WTC11 (cell line): ENCODE measurements at regions not wholly inside any gene's neighbourhood (a gene's known extent, or its start where the extent isn't known, plus 50 kb on each side); places are given as distances from the start of the nearest gene placed in this dataset.

ENCODE experiments used
- ATAC-seq: fragments of 200-7000 bp; cut with Tn5 transposase; 2 replicates; pipeline ENCODE4 v1.10.0; 2021; ENCODE audit warnings: mild to moderate bottlenecking, moderate library complexity
- CTCF ChIA-PET: fragments of 300-600 bp; sonication (Branson Sonifier 250); formaldehyde crosslinking; loops from one replicate; lab custom pipeline; 2021; ENCODE audit warnings: antibody characterized with exemption; lab: Charles Lee
- POLR2A ChIA-PET: fragments of 350-600 bp; sonication (Branson Sonifier 250); formaldehyde crosslinking; loops from one replicate; lab custom pipeline; 2021; ENCODE audit warnings: antibody characterized with exemption; lab: Charles Lee
- DNase-seq: peaks from one replicate; pipeline ENCODE4 v3.0.0; 2021; ENCODE audit warnings: low spot score
- H3K27ac Mint-ChIP-seq: 2 replicates; pipeline ENCODE4 v1.8.0; 2021; ENCODE audit warnings: mixed read lengths
- H3K27me3 Mint-ChIP-seq: 2 replicates; pipeline ENCODE4 v1.8.0; 2021; ENCODE audit warnings: low read depth, mild to moderate bottlenecking, moderate library complexity, mixed read lengths
- H3K36me3 Mint-ChIP-seq: 2 replicates; pipeline ENCODE4 v1.8.0; 2021; ENCODE audit warnings: mixed read lengths
- H3K4me1 Mint-ChIP-seq: 2 replicates; pipeline ENCODE4 v1.8.0; 2022; ENCODE audit warnings: mixed read lengths
- H3K4me3 Mint-ChIP-seq: 2 replicates; pipeline ENCODE4 v1.8.0; 2021; ENCODE audit warnings: mild to moderate bottlenecking, moderate library complexity, mixed read lengths
- H3K9me3 Mint-ChIP-seq: 2 replicates; pipeline ENCODE4 v1.8.0; 2021; ENCODE audit warnings: mixed read lengths
- FOXJ3 ChIP-seq: sonication (generic); formaldehyde crosslinking; IDR thresholded peaks from 2 replicates; pipeline ENCODE4 v1.9.0; 2021; ENCODE audit warnings: missing genetic modification reagents, mild to moderate bottlenecking, borderline replicate concordance
- GTF2I ChIP-seq: fragments of 250-450 bp; sonication (Bioruptor Pico); conservative IDR thresholded peaks from 2 replicates; pipeline ENCODE4 v1.4.0; 2021; ENCODE audit warnings: mild to moderate bottlenecking
- HMGA2 ChIP-seq: fragments of 250-450 bp; sonication (Bioruptor Pico); IDR thresholded peaks from 2 replicates; pipeline ENCODE4 v1.4.0; 2021; ENCODE audit warnings: mild to moderate bottlenecking, moderate library complexity
- MXD4 ChIP-seq: fragments of 250-450 bp; sonication (Bioruptor Pico); IDR thresholded peaks from 2 replicates; pipeline ENCODE4 v1.8.0; 2021; ENCODE audit warnings: mild to moderate bottlenecking, moderate library complexity, borderline replicate concordance
- NFE2L1 ChIP-seq: sonication (generic); formaldehyde crosslinking; IDR thresholded peaks from 2 replicates; pipeline ENCODE4 v1.8.1; 2023; ENCODE audit warnings: missing genetic modification reagents
- NR1H2 ChIP-seq: sonication (generic); formaldehyde crosslinking; IDR thresholded peaks from 2 replicates; pipeline ENCODE4 v1.9.0; 2021; ENCODE audit warnings: mild to moderate bottlenecking, moderate library complexity, missing genetic modification reagents
- SMAD4 ChIP-seq: sonication (generic); formaldehyde crosslinking; IDR thresholded peaks from 2 replicates; pipeline ENCODE4 v1.8.0; 2022; ENCODE audit warnings: mild to moderate bottlenecking, missing genetic modification reagents
- SP1 ChIP-seq: sonication (generic); formaldehyde crosslinking; conservative IDR thresholded peaks from 2 replicates; pipeline ENCODE4 v1.8.1; 2022; ENCODE audit warnings: missing genetic modification reagents
- TCF7 ChIP-seq: sonication (generic); formaldehyde crosslinking; IDR thresholded peaks from 2 replicates; pipeline ENCODE4 v1.8.0; 2022; ENCODE audit warnings: mild to moderate bottlenecking, low read depth, missing genetic modification reagents, moderate library complexity
- ZNF138 ChIP-seq: sonication (generic); formaldehyde crosslinking; conservative IDR thresholded peaks from 2 replicates; pipeline ENCODE4 v1.8.1; 2022; ENCODE audit warnings: mild to moderate bottlenecking, moderate library complexity, missing genetic modification reagents
- ZNF396 ChIP-seq: fragments of 250-450 bp; sonication (Bioruptor Pico); IDR thresholded peaks from 2 replicates; pipeline ENCODE4 v1.8.0; 2021; ENCODE audit warnings: mild to moderate bottlenecking, moderate library complexity, borderline replicate concordance
- TF ChIP-seq, protein P1 (sequence below): fragments of 200-600 bp; IDR thresholded peaks from 2 replicates; pipeline ENCODE4 v1.8.0; 2022; ENCODE audit warnings: antibody characterized with exemption
- TF ChIP-seq, protein P2 (sequence below): sonication (generic); formaldehyde crosslinking; conservative IDR thresholded peaks from 2 replicates; pipeline ENCODE4 v1.8.1; 2022; ENCODE audit warnings: mild to moderate bottlenecking, missing genetic modification reagents
- TF ChIP-seq, protein P3 (sequence below): sonication (generic); formaldehyde crosslinking; IDR thresholded peaks from 2 replicates; pipeline ENCODE4 v1.8.1; 2023; ENCODE audit warnings: mild to moderate bottlenecking, missing genetic modification reagents, borderline replicate concordance
- TF ChIP-seq, protein P4 (sequence below): sonication (generic); formaldehyde crosslinking; IDR thresholded peaks from 2 replicates; pipeline ENCODE4 v1.8.0; 2023; ENCODE audit warnings: missing genetic modification reagents, mild to moderate bottlenecking, borderline replicate concordance
- TF ChIP-seq, protein P5 (sequence below): fragments of 250-450 bp; sonication (Bioruptor Pico); IDR thresholded peaks from 2 replicates; pipeline ENCODE4 v1.9.0; 2021; ENCODE audit warnings: mild to moderate bottlenecking
- TF ChIP-seq, protein P6 (sequence below): fragments of 250-450 bp; sonication (Bioruptor Pico); IDR thresholded peaks from 2 replicates; pipeline ENCODE4 v2.1.2; 2022; ENCODE audit warnings: mild to moderate bottlenecking, moderate library complexity

DNA sequence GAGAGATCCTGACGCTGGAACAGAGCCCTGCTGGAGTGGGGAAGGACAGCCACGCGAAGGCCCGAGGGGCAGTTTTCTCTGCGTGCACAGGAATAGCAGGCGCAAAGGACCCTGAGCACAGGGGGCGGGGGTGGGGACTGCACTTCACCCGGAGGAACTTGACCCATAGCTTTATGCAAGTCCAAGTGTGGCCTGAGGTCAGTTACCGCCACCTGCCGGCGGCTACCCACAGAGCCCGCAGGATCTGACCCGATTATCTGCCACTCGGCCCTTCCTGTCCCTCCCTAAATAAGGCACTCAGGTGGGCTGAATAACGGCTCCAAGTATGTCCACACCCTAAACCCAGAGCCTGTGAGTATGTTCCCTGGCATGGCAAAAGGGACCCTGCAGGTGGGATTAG lies 65.4 kb upstream of the FCN1 start:
- TF ChIP-seq, protein P1, sequence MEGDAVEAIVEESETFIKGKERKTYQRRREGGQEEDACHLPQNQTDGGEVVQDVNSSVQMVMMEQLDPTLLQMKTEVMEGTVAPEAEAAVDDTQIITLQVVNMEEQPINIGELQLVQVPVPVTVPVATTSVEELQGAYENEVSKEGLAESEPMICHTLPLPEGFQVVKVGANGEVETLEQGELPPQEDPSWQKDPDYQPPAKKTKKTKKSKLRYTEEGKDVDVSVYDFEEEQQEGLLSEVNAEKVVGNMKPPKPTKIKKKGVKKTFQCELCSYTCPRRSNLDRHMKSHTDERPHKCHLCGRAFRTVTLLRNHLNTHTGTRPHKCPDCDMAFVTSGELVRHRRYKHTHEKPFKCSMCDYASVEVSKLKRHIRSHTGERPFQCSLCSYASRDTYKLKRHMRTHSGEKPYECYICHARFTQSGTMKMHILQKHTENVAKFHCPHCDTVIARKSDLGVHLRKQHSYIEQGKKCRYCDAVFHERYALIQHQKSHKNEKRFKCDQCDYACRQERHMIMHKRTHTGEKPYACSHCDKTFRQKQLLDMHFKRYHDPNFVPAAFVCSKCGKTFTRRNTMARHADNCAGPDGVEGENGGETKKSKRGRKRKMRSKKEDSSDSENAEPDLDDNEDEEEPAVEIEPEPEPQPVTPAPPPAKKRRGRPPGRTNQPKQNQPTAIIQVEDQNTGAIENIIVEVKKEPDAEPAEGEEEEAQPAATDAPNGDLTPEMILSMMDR = peak; percentile 61; the same call in 1 of the 2 replicates
- no peak for TF ChIP-seq NR1H2 (CRISPR knock-in tag)
- ChIA-PET POLR2A (no interaction called here), CTCF (interaction anchor here (0.6 to 2.5 kb wide), 25 partner anchors 10 to 533 kb away, joined by 3 to 30 read pairs (median 5); no protein-coding TSS in a partner anchor)
- ATAC-seq (peak; percentile 93), DNase-seq (peak; percentile 82)
- Mint-ChIP-seq H3K27ac (no peak overlapping the region), H3K4me3 (no peak overlapping the region), H3K4me1 (peaks cover 9% of the 10 kb centered on the region), H3K9me3 (peaks cover 19% of the 10 kb centered on the region), H3K27me3 (no peaks in the 10 kb centered on the region; the same call in 1 of the 2 replicates), H3K36me3 (peaks cover 14% of the 10 kb centered on the region)

DNA sequence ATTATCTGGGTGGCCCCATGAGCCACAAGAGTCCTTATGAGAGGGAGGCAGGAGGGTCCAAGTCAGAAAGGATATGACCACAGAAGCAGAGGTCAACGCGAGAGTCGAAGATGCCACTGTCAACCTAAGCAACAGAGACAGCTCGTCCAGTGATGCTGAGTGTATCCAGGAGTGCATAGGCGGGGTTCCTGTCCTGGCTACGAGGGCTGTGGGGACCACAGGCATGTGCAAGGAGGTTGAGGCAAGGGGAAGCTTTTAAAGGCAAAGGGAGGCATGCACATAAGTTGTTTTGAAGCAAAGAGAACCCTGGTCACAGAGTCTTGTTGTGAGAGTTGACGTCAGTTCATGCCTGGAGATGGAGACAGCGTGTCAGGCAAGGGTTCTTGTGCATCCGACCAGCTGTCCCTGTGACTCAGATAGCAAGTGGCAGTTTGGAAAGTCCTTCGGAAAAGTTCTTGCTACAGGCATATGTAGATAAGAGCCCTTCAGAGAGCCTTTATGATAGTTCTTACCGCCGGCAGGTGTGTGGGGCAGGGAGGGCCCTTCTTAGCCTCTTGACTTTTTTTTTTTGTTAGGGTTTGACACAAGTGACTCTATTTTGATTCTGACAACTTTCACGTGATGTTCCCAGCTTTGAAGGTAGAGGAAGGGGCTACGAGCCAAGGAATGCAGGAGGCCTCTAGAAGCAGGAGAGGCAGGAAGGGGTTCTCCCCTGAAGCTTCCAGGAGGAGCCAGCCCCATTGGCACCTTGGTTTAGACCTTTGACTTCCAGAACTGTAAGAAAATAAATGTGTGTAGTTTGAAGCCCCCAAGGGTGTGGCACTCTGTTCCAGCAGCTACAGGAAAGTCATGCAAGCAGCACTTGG lies 66.0 kb upstream of the FCN1 start:
- Mint-ChIP-seq H3K4me3 (no peak overlapping the region), H3K4me1 (peaks cover 5% of the 10 kb centered on the region), H3K27ac (no peak overlapping the region), H3K9me3 (peaks cover 19% of the 10 kb centered on the region), H3K36me3 (peaks cover 14% of the 10 kb centered on the region), H3K27me3 (no peaks in the 10 kb centered on the region; the same call in 1 of the 2 replicates)
- no peak for DNase-seq
- CTCF ChIA-PET = interaction anchor here (0.9 to 2.5 kb wide), 18 partner anchors 9 to 534 kb away, joined by 3 to 30 read pairs (median 5); no protein-coding TSS in a partner anchor
- POLR2A ChIA-PET = no interaction called here
- ATAC-seq = no peak
- TF ChIP-seq, protein P2, sequence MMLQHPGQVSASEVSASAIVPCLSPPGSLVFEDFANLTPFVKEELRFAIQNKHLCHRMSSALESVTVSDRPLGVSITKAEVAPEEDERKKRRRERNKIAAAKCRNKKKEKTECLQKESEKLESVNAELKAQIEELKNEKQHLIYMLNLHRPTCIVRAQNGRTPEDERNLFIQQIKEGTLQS (CRISPR knock-in tag) = no peak
- TF ChIP-seq NFE2L1 (CRISPR knock-in tag) (no peak), SMAD4 (no peak), MXD4 (CRISPR knock-in tag) (no peak), HMGA2 (CRISPR knock-in tag) (no peak), SP1 (CRISPR knock-in tag) (no peak), GTF2I (CRISPR knock-in tag) (no peak), ZNF396 (no peak), TCF7 (CRISPR knock-in tag) (no peak), FOXJ3 (CRISPR knock-in tag) (no peak), ZNF138 (CRISPR knock-in tag) (no peak)
- TF ChIP-seq, protein P3, sequence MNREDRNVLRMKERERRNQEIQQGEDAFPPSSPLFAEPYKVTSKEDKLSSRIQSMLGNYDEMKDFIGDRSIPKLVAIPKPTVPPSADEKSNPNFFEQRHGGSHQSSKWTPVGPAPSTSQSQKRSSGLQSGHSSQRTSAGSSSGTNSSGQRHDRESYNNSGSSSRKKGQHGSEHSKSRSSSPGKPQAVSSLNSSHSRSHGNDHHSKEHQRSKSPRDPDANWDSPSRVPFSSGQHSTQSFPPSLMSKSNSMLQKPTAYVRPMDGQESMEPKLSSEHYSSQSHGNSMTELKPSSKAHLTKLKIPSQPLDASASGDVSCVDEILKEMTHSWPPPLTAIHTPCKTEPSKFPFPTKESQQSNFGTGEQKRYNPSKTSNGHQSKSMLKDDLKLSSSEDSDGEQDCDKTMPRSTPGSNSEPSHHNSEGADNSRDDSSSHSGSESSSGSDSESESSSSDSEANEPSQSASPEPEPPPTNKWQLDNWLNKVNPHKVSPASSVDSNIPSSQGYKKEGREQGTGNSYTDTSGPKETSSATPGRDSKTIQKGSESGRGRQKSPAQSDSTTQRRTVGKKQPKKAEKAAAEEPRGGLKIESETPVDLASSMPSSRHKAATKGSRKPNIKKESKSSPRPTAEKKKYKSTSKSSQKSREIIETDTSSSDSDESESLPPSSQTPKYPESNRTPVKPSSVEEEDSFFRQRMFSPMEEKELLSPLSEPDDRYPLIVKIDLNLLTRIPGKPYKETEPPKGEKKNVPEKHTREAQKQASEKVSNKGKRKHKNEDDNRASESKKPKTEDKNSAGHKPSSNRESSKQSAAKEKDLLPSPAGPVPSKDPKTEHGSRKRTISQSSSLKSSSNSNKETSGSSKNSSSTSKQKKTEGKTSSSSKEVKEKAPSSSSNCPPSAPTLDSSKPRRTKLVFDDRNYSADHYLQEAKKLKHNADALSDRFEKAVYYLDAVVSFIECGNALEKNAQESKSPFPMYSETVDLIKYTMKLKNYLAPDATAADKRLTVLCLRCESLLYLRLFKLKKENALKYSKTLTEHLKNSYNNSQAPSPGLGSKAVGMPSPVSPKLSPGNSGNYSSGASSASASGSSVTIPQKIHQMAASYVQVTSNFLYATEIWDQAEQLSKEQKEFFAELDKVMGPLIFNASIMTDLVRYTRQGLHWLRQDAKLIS (CRISPR knock-in tag) = no peak
- TF ChIP-seq, protein P4, sequence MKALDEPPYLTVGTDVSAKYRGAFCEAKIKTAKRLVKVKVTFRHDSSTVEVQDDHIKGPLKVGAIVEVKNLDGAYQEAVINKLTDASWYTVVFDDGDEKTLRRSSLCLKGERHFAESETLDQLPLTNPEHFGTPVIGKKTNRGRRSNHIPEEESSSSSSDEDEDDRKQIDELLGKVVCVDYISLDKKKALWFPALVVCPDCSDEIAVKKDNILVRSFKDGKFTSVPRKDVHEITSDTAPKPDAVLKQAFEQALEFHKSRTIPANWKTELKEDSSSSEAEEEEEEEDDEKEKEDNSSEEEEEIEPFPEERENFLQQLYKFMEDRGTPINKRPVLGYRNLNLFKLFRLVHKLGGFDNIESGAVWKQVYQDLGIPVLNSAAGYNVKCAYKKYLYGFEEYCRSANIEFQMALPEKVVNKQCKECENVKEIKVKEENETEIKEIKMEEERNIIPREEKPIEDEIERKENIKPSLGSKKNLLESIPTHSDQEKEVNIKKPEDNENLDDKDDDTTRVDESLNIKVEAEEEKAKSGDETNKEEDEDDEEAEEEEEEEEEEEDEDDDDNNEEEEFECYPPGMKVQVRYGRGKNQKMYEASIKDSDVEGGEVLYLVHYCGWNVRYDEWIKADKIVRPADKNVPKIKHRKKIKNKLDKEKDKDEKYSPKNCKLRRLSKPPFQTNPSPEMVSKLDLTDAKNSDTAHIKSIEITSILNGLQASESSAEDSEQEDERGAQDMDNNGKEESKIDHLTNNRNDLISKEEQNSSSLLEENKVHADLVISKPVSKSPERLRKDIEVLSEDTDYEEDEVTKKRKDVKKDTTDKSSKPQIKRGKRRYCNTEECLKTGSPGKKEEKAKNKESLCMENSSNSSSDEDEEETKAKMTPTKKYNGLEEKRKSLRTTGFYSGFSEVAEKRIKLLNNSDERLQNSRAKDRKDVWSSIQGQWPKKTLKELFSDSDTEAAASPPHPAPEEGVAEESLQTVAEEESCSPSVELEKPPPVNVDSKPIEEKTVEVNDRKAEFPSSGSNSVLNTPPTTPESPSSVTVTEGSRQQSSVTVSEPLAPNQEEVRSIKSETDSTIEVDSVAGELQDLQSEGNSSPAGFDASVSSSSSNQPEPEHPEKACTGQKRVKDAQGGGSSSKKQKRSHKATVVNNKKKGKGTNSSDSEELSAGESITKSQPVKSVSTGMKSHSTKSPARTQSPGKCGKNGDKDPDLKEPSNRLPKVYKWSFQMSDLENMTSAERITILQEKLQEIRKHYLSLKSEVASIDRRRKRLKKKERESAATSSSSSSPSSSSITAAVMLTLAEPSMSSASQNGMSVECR (CRISPR knock-in tag) = no peak
- TF ChIP-seq, protein P5, sequence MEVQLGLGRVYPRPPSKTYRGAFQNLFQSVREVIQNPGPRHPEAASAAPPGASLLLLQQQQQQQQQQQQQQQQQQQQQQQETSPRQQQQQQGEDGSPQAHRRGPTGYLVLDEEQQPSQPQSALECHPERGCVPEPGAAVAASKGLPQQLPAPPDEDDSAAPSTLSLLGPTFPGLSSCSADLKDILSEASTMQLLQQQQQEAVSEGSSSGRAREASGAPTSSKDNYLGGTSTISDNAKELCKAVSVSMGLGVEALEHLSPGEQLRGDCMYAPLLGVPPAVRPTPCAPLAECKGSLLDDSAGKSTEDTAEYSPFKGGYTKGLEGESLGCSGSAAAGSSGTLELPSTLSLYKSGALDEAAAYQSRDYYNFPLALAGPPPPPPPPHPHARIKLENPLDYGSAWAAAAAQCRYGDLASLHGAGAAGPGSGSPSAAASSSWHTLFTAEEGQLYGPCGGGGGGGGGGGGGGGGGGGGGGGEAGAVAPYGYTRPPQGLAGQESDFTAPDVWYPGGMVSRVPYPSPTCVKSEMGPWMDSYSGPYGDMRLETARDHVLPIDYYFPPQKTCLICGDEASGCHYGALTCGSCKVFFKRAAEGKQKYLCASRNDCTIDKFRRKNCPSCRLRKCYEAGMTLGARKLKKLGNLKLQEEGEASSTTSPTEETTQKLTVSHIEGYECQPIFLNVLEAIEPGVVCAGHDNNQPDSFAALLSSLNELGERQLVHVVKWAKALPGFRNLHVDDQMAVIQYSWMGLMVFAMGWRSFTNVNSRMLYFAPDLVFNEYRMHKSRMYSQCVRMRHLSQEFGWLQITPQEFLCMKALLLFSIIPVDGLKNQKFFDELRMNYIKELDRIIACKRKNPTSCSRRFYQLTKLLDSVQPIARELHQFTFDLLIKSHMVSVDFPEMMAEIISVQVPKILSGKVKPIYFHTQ (CRISPR knock-in tag) = no peak
- TF ChIP-seq, protein P6, sequence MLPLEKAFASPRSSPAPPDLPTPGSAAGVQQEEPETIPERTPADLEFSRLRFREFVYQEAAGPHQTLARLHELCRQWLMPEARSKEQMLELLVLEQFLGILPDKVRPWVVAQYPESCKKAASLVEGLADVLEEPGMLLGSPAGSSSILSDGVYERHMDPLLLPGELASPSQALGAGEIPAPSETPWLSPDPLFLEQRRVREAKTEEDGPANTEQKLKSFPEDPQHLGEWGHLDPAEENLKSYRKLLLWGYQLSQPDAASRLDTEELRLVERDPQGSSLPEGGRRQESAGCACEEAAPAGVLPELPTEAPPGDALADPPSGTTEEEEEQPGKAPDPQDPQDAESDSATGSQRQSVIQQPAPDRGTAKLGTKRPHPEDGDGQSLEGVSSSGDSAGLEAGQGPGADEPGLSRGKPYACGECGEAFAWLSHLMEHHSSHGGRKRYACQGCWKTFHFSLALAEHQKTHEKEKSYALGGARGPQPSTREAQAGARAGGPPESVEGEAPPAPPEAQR = no peak
